ENCODE measurements at regions not wholly inside any gene's neighbourhood (a gene's known extent, or its start where the extent isn't known, plus 50 kb on each side); places are given as distances from the start of the nearest gene placed in this dataset.

GRCh38 chr7:50214126-50214670 lies 90.3 kb upstream of the IKZF1 start:
- DNase-seq: peak; percentile 24
- H3K27ac Mint-ChIP-seq: no peak overlapping the region

DNA sequence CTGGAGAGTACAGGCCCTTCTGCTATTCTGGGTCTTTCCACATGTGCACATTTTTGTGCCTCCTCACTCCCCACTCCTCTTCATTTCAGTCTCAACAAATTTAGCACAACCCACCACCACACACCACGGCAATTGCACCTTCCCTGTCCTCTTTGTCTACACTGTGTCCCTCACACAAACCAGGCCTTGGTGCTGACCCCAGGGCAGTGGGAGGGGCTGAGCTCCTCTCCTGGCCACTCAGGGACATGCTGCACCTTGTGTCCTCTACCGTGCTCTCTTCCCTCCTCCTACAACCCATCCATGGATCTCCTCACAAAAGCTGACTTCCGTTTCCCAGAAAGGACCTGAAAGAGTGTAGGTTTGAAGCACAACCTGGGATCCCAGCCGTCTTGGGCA lies 90.9 kb upstream of the IKZF1 start:
- DNase-seq: peak; percentile 13
- TF ChIP-seq, protein P1, sequence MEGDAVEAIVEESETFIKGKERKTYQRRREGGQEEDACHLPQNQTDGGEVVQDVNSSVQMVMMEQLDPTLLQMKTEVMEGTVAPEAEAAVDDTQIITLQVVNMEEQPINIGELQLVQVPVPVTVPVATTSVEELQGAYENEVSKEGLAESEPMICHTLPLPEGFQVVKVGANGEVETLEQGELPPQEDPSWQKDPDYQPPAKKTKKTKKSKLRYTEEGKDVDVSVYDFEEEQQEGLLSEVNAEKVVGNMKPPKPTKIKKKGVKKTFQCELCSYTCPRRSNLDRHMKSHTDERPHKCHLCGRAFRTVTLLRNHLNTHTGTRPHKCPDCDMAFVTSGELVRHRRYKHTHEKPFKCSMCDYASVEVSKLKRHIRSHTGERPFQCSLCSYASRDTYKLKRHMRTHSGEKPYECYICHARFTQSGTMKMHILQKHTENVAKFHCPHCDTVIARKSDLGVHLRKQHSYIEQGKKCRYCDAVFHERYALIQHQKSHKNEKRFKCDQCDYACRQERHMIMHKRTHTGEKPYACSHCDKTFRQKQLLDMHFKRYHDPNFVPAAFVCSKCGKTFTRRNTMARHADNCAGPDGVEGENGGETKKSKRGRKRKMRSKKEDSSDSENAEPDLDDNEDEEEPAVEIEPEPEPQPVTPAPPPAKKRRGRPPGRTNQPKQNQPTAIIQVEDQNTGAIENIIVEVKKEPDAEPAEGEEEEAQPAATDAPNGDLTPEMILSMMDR (conservative IDR thresholded peaks at IDR 0.05): no peak
- H3K9me3 ChIP-seq (ENCODE audit: control insufficient read depth, low read length): no peaks in the 10 kb centered on the region
- WGBS, 2 experiments (ENCODE audit: insufficient coverage in 1 of 2, insufficient read length in 1 of 2): 92 to 100% methylated on average over 1 to 4 of the region's 4 CpGs
- H3K27ac ChIP-seq (ENCODE audit: low read depth, low read length): no peak overlapping the region
- no peak overlapping the region for H3K4me3 ChIP-seq (ENCODE audit: low read length)
- no peak overlapping the region for H3K27ac Mint-ChIP-seq
- H3K27me3 Mint-ChIP-seq (ENCODE audit: insufficient read depth): no peaks in the 10 kb centered on the region
- no peaks in the 10 kb centered on the region for H3K4me1 ChIP-seq (ENCODE audit: control insufficient read depth, insufficient read depth, low read length)
- H3K9me3 Mint-ChIP-seq: no peaks in the 10 kb centered on the region
- H3K4me1 Mint-ChIP-seq: no peaks in the 10 kb centered on the region
- H3K27me3 ChIP-seq (ENCODE audit: control insufficient read depth, insufficient read depth, low read length, poor library complexity, severe bottlenecking): no peaks in the 10 kb centered on the region
- H3K36me3 ChIP-seq (ENCODE audit: control insufficient read depth, insufficient read depth, low read length): no peaks in the 10 kb centered on the region
- no peak overlapping the region for H3K4me3 Mint-ChIP-seq
- H3K36me3 Mint-ChIP-seq (ENCODE audit: low read depth): no peaks in the 10 kb centered on the region
- H3K9ac ChIP-seq (ENCODE audit: extremely low read depth, low read length, poor library complexity, severe bottlenecking): no peak overlapping the region

More at GRCh38 chr7:50214126-50214670, 90.3 kb upstream of the IKZF1 start:
- H3K4me1 ChIP-seq (ENCODE audit: control insufficient read depth, insufficient read depth, low read length): no peaks in the 10 kb centered on the region
- no peaks in the 10 kb centered on the region for H3K36me3 ChIP-seq (ENCODE audit: control insufficient read depth, insufficient read depth, low read length)
- TF ChIP-seq, protein P1 (conservative IDR thresholded peaks at IDR 0.05): no peak
- Mint-ChIP-seq H3K9me3 (no peaks in the 10 kb centered on the region), H3K27me3 (ENCODE audit: insufficient read depth) (no peaks in the 10 kb centered on the region), H3K4me3 (no peak overlapping the region), H3K36me3 (ENCODE audit: low read depth) (no peaks in the 10 kb centered on the region), H3K4me1 (no peaks in the 10 kb centered on the region)
- no peak overlapping the region for H3K9ac ChIP-seq (ENCODE audit: extremely low read depth, low read length, poor library complexity, severe bottlenecking)
- no peak overlapping the region for H3K27ac ChIP-seq (ENCODE audit: low read depth, low read length)
- no peak overlapping the region for H3K4me3 ChIP-seq (ENCODE audit: low read length)
- 93% methylated on average over 2 of the region's 2 CpGs; no CpG with 5 or more reads in 1 of the 2 experiments for WGBS, 2 experiments (ENCODE audit: insufficient coverage in 1 of 2, insufficient read length in 1 of 2)
- no peaks in the 10 kb centered on the region for H3K27me3 ChIP-seq (ENCODE audit: control insufficient read depth, insufficient read depth, low read length, poor library complexity, severe bottlenecking)
- no peaks in the 10 kb centered on the region for H3K9me3 ChIP-seq (ENCODE audit: control insufficient read depth, low read length)

DNA sequence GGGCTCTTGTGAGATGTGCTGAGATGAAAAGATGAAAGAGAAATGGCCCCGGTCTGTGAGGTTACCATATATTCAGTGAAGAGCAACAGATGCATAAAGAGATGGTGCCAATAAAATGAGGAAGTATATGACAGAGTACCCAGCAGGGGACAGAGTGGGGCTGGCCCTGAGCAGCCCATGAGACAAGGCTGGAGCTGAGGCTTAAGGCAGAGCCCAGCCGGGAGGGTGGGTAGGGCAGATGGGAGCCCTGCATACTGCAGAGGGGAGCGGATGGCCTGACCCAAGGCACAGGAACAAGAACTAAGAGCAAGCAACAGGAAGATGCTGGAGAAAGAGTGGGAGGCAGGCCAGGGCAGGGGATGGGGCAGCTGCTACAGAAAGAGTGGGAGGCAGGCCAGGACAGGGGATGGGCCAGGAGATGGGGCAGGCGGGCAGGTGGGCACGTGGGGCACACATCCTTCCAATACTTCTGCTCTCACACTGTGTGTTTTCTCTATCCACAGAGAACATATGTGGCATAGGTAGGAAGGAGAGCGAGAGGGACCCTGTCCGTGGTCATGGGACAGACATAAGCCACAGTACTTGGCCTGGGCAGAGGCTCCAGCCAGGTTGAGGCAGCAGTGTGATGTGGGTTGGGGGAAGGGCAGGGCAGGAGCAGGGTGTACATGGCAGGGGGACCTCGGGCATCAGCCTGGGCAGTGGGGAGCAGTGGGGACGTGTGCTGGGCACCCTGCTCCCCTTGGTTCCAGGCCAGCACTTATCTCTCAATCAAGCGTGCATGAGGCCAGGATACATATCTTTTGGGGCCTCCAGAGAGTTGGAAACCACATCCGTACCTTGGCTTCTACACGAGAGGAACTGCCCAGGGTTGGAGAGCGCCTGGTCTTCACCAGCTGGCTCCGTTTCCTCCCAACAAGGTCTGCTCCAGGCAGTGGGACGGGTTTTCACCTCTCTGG lies 91.6 kb upstream of the IKZF1 start:
- H3K27me3 Mint-ChIP-seq (ENCODE audit: insufficient read depth): no peaks in the 10 kb centered on the region
- no peak overlapping the region for H3K4me3 Mint-ChIP-seq
- DNase-seq: peak; percentile 32
- no peaks in the 10 kb centered on the region for H3K9me3 Mint-ChIP-seq
- H3K4me1 Mint-ChIP-seq: no peaks in the 10 kb centered on the region
- 82 to 92% methylated on average over 10 to 15 of the region's 15 CpGs for WGBS, 2 experiments (ENCODE audit: insufficient coverage in 1 of 2, insufficient read length in 1 of 2)
- Histone ChIP-seq H3K27ac (ENCODE audit: low read depth, low read length) (no peak overlapping the region), H3K4me3 (ENCODE audit: low read length) (no peak overlapping the region), H3K27me3 (ENCODE audit: control insufficient read depth, insufficient read depth, low read length, poor library complexity, severe bottlenecking) (no peaks in the 10 kb centered on the region), H3K9ac (ENCODE audit: extremely low read depth, low read length, poor library complexity, severe bottlenecking) (no peak overlapping the region), H3K9me3 (ENCODE audit: control insufficient read depth, low read length) (no peaks in the 10 kb centered on the region), H3K36me3 (ENCODE audit: control insufficient read depth, insufficient read depth, low read length) (no peaks in the 10 kb centered on the region), H3K4me1 (ENCODE audit: control insufficient read depth, insufficient read depth, low read length) (no peaks in the 10 kb centered on the region)
- TF ChIP-seq, protein P1 (conservative IDR thresholded peaks at IDR 0.05): no peak
- no peaks in the 10 kb centered on the region for H3K36me3 Mint-ChIP-seq (ENCODE audit: low read depth)
- no peak overlapping the region for H3K27ac Mint-ChIP-seq
